HT-29 (cell line): ENCODE measurements at regions not wholly inside any gene's neighbourhood (a gene's known extent, or its start where the extent isn't known, plus 50 kb on each side); places are given as distances from the start of the nearest gene placed in this dataset.
A peak's percentile ranks its signal among the peaks of the same experiment; 100 is the strongest.
"Not testable (repeated sequence)": the region's sequence is repeated elsewhere in the genome, so short reads cannot be mapped to it uniquely, and the experiment has no call there.

Experiments used
- DNase-seq: peaks from one replicate; pipeline ENCODE4 v3.0.0-alpha.2; 2015; ENCODE audit warnings: low spot score

GRCh38 chr6:11848852-11849731 is 70.5 kb upstream of the ADTRP start:
- no peak for DNase-seq

- DNase-seq, result no peak
Measured at GRCh38 chr6:11848346-11848651, 69.7 kb upstream of the ADTRP start.

DNA sequence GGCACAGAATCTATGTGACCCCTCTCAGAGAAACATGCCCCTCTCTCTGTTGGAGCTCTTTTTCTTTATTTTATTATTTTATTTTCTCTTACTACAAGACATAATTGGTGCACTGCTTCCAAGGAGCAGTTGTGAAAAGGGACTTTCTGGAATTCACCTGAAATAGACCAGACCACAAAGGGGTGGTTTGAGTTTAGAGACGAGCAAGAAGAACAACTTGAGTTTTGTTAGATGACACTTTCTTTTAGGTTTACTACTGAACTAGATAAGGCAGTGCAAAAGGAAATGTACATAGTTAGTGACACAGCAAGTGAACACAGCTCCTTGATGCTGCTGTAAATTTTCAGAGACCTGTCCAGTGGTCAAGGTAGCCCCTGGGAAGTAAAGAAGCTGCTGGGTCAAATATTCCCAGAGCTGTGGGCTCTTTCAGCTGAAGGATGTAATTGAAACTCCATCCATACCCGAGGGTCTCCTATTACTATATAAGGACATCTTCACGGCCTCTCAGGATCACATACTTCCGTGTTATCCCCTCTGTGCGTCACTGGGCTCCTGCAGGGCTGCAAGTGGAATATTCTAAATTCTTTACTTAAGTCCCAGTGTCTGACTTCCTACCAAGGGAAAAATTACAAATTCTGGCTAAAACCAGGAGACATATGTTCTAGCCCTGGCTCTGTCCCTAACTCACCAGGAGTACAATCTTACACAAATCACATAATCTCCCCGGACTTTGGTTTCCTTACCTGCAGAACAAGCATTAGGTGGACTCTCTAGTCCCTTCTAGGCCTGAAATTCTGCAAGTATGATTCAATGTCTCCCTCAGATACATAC is 69.1 kb upstream of the ADTRP start:
- DNase-seq, result no peak

- DNase-seq, result not testable (repeated sequence)
Measured at GRCh38 chr6:11847068-11847467, 68.5 kb upstream of the ADTRP start.

- no peak for DNase-seq
Measured at GRCh38 chr6:11845664-11846577, 67.3 kb upstream of the ADTRP start.

GRCh38 chr6:11842795-11843194 is 64.2 kb upstream of the ADTRP start:
- not testable (repeated sequence) for DNase-seq

- no peak for DNase-seq
Measured at GRCh38 chr6:11835065-11835464, 56.5 kb upstream of the ADTRP start.

- peak; percentile 7 for DNase-seq
Measured at GRCh38 chr6:11833626-11834592, 55.3 kb upstream of the ADTRP start.

GRCh38 chr6:11831653-11832052 is 53.0 kb upstream of the ADTRP start:
- DNase-seq, result no peak

DNA sequence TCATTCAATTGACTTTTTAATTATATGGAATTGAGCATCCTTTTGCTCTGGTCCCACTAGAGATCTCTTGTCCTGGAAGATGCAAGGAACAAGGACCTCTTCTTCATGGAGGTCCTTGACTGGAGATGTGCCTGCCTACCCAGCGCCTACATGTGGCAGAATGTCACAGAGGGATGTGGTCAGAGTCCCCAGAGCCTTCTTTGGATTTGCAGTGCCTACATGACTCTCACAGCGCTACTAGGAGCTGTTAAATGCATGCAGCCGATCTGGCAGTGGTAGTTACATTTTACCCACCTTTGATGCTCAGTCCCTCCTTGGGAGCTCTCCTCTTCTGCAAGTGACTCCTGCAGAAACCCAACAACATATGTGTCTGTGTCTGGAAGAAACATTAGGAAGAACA is 51.9 kb upstream of the ADTRP start:
- DNase-seq, result no peak

- no peak for DNase-seq
Measured at GRCh38 chr6:11830105-11830504, 51.5 kb upstream of the ADTRP start.

DNA sequence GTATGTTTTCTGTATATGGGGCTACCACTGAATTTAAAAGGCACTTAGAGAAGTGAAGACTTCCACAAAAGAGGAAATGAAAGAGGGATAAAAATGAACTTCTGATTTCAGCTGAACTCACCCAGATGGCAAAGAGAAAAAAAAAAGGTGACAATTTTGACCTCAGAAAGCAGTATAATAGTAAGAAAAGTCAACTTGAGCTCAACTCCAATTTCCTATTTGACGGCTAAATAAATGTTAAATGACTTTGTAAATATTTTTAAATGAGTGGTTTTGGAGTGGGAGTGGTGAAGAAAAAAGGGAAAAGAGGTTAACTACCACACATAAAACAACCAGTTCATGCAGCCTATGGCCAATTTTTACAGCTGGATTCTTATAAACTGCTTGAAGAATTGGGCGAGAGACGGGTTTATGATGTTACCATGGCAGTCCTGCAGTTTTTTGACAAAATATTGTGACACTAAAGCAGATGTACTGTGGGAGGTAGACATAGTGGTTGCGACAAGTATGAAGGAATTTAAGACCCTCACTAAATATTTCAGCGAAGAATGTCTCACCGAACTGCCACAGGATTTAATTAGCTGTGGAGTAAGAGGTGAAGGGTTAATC is 49.8 kb upstream of the ADTRP start:
- DNase-seq, result no peak
